ENCODE measurements at regions not wholly inside any gene's neighbourhood (a gene's known extent, or its start where the extent isn't known, plus 50 kb on each side); places are given as distances from the start of the nearest gene placed in this dataset.

DNA sequence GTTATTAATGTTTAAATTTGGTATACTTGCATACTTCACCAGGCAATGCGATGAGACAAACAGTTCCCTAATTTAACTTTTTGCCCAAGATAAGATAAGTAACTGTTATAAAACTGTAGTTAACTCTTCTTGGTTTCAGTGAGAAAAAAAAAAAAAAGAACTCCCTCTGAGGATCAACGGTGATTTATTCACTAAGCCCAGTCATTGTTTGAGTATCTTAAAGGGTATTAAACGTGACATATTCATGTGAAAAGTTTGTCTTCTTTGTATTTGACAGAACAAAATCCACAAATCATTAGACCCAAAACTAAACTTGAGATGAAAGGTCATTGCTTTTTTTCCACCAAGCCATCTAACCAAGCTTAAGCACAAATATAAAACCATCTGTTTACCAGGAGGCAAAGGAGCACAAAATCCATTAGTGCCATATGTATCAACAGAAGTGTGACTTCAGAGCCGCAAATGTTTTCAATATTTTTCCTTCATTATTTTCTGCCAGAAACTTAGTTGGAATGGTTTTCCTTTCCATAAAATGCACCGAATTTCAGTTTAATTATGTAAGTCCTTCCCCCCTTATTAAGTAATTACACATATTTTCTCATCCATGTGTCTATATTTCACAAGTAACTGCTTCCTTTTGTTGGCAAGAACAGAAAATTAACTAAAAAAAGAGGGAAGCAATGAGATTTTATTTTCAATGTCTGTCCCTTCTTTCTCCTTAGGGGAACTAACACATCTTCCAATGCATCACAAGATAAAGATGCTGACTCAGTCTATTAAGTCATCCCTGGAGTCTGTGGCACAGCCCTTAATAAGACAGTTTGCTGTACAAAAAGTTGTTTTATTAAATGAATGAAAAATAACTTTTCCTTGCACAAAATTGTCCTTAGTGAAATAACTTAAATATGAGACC is 92.2 kb upstream of the RAP2B start:
- no peak overlapping the region for H3K4me3 ChIP-seq
- no peaks in the 10 kb centered on the region for H3K36me3 ChIP-seq
- DNase-seq, result no peak
- H3K4me1 ChIP-seq, result no peaks in the 10 kb centered on the region
- TF ChIP-seq, protein P1, sequence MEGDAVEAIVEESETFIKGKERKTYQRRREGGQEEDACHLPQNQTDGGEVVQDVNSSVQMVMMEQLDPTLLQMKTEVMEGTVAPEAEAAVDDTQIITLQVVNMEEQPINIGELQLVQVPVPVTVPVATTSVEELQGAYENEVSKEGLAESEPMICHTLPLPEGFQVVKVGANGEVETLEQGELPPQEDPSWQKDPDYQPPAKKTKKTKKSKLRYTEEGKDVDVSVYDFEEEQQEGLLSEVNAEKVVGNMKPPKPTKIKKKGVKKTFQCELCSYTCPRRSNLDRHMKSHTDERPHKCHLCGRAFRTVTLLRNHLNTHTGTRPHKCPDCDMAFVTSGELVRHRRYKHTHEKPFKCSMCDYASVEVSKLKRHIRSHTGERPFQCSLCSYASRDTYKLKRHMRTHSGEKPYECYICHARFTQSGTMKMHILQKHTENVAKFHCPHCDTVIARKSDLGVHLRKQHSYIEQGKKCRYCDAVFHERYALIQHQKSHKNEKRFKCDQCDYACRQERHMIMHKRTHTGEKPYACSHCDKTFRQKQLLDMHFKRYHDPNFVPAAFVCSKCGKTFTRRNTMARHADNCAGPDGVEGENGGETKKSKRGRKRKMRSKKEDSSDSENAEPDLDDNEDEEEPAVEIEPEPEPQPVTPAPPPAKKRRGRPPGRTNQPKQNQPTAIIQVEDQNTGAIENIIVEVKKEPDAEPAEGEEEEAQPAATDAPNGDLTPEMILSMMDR (IDR thresholded peaks at IDR 0.05), result no peak
- H3K27ac ChIP-seq, result no peak overlapping the region
- no peaks in the 10 kb centered on the region for H3K27me3 ChIP-seq
- intact Hi-C loops (cut with DNase I; ENCODE audit: low total_unique reads), result no loop called here
- no peaks in the 10 kb centered on the region for H3K9me3 ChIP-seq

DNA sequence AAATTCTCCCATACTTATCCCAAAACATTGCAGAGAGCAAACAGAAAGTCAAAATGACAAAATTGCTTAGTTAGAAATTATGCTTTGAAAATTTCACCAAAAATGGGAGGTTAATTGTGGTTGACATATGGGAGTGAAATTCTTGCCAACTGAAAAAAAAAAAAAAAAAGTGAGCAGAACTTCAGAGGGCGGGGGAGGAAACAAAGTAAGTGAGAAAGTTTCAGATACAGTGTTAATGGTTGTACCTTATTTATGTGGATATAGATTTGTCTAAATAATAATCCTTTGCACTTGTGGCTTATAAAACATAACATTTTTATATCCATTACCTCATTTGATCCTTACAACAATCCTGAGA is 91.5 kb upstream of the RAP2B start:
- Histone ChIP-seq H3K27ac (no peak overlapping the region), H3K36me3 (no peaks in the 10 kb centered on the region), H3K4me3 (no peak overlapping the region), H3K9me3 (no peaks in the 10 kb centered on the region), H3K27me3 (no peaks in the 10 kb centered on the region), H3K4me1 (no peaks in the 10 kb centered on the region)
- no peak for DNase-seq
- intact Hi-C loops (cut with DNase I; ENCODE audit: low total_unique reads), result no loop called here
- TF ChIP-seq, protein P1 (IDR thresholded peaks at IDR 0.05), result no peak

DNA sequence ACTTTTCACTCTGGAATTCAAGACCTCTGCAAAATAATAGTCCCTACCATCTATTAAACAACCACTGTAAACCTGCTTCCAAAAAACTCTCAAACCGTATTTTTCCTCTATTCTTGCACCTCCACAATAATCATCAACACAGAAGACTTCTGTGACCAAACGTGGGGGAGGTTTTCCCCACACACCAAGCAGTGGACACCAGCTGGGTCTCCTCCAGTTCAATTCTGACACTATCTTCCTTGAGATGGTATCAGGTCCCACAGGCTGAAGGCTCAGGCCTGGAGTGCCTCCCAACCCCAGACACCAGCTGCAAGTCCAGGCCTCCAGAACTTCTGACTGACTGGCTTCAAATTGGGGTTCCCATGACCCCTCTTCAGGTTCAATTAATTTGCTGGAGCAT is 89.6 kb upstream of the RAP2B start:
- H3K9me3 ChIP-seq, result no peaks in the 10 kb centered on the region
- no peak overlapping the region for H3K4me3 ChIP-seq
- H3K4me1 ChIP-seq, result no peaks in the 10 kb centered on the region
- H3K36me3 ChIP-seq, result no peaks in the 10 kb centered on the region
- DNase-seq, result no peak
- H3K27me3 ChIP-seq, result no peaks in the 10 kb centered on the region
- no peak overlapping the region for H3K27ac ChIP-seq
- intact Hi-C loops (cut with DNase I; ENCODE audit: low total_unique reads), result no loop called here
- TF ChIP-seq, protein P1 (IDR thresholded peaks at IDR 0.05), result no peak

DNA sequence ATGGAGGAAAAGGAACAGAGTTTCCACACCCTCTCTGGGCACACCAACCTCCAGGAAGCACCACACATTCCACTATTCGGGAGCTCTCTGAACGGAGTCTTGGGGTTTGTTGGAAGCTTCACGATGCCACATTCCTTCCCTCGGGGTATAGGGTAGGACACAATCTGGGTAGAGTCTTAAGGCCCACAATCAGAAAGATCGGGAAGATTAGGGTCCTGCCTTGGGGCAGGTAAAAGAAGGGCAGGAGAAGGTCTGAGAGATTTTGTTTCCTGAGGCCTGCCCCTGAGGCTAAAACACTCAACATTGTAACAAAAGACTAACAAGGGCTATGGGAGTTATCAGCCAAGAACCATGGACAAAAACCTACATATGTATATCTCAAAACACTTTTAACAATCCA is 89.2 kb upstream of the RAP2B start:
- DNase-seq, result no peak
- Histone ChIP-seq H3K27ac (no peak overlapping the region), H3K4me1 (no peaks in the 10 kb centered on the region), H3K36me3 (no peaks in the 10 kb centered on the region), H3K27me3 (no peaks in the 10 kb centered on the region), H3K4me3 (no peak overlapping the region), H3K9me3 (no peaks in the 10 kb centered on the region)
- intact Hi-C loops (cut with DNase I; ENCODE audit: low total_unique reads), result no loop called here
- TF ChIP-seq, protein P1 (IDR thresholded peaks at IDR 0.05), result no peak

DNA sequence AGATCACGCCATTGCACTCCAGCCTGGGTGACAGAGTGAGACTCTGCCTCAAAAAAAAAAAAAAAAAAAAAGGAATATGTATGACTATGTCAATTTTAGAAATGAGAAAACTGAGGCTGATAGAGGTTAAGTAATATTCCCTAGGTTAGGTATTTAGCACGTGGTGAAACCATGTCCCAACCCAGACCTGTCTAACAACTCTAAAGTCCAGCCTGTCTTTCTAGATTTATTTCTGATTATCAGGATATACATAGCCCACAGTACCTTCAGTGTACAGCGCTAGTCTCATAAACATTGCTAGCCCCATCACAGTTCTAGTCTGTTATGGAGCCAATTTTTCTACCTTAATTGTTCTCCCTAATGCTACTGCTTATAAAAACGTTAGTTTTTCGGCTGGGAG is 88.4 kb upstream of the RAP2B start:
- Histone ChIP-seq H3K27ac (no peak overlapping the region), H3K9me3 (no peaks in the 10 kb centered on the region), H3K36me3 (no peaks in the 10 kb centered on the region), H3K4me1 (no peaks in the 10 kb centered on the region), H3K4me3 (no peak overlapping the region), H3K27me3 (no peaks in the 10 kb centered on the region)
- DNase-seq, result no peak
- TF ChIP-seq, protein P1 (IDR thresholded peaks at IDR 0.05), result no peak
- intact Hi-C loops (cut with DNase I; ENCODE audit: low total_unique reads), result no loop called here

All from tibial artery (tissue), 4 donors.